NCI-H146 treated with DMSO at 0.1 percent for 48 hours (cell line): ENCODE measurements at regions not wholly inside any gene's neighbourhood (a gene's known extent, or its start where the extent isn't known, plus 50 kb on each side); places are given as distances from the start of the nearest gene placed in this dataset.

Source experiments
- DNase-seq: peaks from one replicate; lab custom pipeline; 2025; ENCODE audit not compliant: unreplicated experiment; lab: John Stamatoyannopoulos, UW

GRCh38 chr2:75287624-75288316 is 88.5 kb upstream of the TACR1 start:
- no peak for DNase-seq

- DNase-seq: no peak
These were observed 85.0 kb upstream of the TACR1 start for GRCh38 chr2:75284345-75284744.

- DNase-seq: no peak
These were observed 79.6 kb upstream of the TACR1 start for GRCh38 chr2:75278821-75279379.

GRCh38 chr2:75278314-75278713 is 79.0 kb upstream of the TACR1 start:
- DNase-seq: no peak

GRCh38 chr2:75277111-75277510 is 77.8 kb upstream of the TACR1 start:
- no peak for DNase-seq

- DNase-seq: no peak
These were observed 77.0 kb upstream of the TACR1 start for GRCh38 chr2:75276093-75277029.

- DNase-seq: no peak
These were observed 75.6 kb upstream of the TACR1 start for GRCh38 chr2:75274936-75275335.

GRCh38 chr2:75268112-75268511 is 68.8 kb upstream of the TACR1 start:
- DNase-seq: no peak

- no peak for DNase-seq
These were observed 62.6 kb upstream of the TACR1 start for GRCh38 chr2:75261923-75262322.

GRCh38 chr2:75260946-75261345 is 61.6 kb upstream of the TACR1 start:
- DNase-seq: no peak

- DNase-seq: no peak
These were observed 59.3 kb upstream of the TACR1 start for GRCh38 chr2:75258620-75259019.

GRCh38 chr2:75256485-75256884 is 57.2 kb upstream of the TACR1 start:
- no peak for DNase-seq

GRCh38 chr2:75253526-75253925 is 54.2 kb upstream of the TACR1 start:
- no peak for DNase-seq

GRCh38 chr2:75251896-75252295 is 52.6 kb upstream of the TACR1 start:
- no peak for DNase-seq
